OCI-LY3 (cell line): ENCODE measurements at regions not wholly inside any gene's neighbourhood (a gene's known extent, or its start where the extent isn't known, plus 50 kb on each side); places are given as distances from the start of the nearest gene placed in this dataset.

ENCODE experiments used
- CTCF ChIP-seq: fragments of 200-600, 300-600 bp; sonication (generic); IDR thresholded peaks from 2 replicates; pipeline ENCODE4 v1.5.1; 2014; ENCODE audit warnings: antibody characterized with exemption, low read length, low read depth
- EZH2phosphoT487 ChIP-seq: fragments of 200-600 bp; shearing (Covaris generic); IDR thresholded peaks from 2 replicates; pipeline ENCODE4 v1.6.1; 2018; ENCODE audit warnings: antibody characterized with exemption, mixed run types, low read depth

- TF ChIP-seq CTCF (no peak), EZH2phosphoT487 (no peak)
These were observed 285.0 kb downstream of the KCNJ2 start for GRCh38 chr17:70454377-70454776.
